Fibroblast of the aortic adventitia (primary cell): ENCODE measurements at regions not wholly inside any gene's neighbourhood (a gene's known extent, or its start where the extent isn't known, plus 50 kb on each side); places are given as distances from the start of the nearest gene placed in this dataset.

Source experiments
- DNase-seq: peaks from one replicate; pipeline ENCODE4 v3.0.0-alpha.2; 2010; ENCODE audit warnings: low read depth
- H3K4me3 ChIP-seq: 2 replicates; pipeline ENCODE4 v1.5.1; 2011; ENCODE audit warnings: low read depth, mild to moderate bottlenecking, control low read depth, low read length, moderate library complexity
- TF ChIP-seq, protein P1 (sequence below): IDR thresholded peaks from 2 replicates; pipeline ENCODE4 v1.5.1; 2011; ENCODE audit warnings: mild to moderate bottlenecking, low read length, control low read depth, inconsistent platforms; ENCODE audit not compliant: insufficient read depth

DNA sequence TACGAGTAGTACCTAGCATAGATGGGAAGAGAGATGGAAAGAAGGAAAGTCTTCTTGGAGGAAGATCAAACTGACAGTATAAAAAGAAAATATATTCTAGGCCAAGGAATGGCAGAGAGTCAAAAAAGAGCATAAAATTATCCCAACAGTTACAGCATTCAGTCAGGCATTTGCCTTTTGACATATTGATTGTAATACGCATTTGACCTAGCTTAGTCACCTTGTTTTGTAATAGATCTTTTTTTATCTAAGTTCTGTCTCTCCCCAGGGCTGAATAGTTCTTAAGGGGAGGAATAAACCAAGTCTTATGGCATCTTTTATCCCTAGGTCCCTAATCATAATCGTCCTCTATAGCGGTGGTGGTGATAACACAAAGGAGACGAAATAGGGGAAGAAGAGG is 657.3 kb upstream of the PIK3C3 start:
- no peak overlapping the region for H3K4me3 ChIP-seq
- DNase-seq: no peak
- TF ChIP-seq, protein P1, sequence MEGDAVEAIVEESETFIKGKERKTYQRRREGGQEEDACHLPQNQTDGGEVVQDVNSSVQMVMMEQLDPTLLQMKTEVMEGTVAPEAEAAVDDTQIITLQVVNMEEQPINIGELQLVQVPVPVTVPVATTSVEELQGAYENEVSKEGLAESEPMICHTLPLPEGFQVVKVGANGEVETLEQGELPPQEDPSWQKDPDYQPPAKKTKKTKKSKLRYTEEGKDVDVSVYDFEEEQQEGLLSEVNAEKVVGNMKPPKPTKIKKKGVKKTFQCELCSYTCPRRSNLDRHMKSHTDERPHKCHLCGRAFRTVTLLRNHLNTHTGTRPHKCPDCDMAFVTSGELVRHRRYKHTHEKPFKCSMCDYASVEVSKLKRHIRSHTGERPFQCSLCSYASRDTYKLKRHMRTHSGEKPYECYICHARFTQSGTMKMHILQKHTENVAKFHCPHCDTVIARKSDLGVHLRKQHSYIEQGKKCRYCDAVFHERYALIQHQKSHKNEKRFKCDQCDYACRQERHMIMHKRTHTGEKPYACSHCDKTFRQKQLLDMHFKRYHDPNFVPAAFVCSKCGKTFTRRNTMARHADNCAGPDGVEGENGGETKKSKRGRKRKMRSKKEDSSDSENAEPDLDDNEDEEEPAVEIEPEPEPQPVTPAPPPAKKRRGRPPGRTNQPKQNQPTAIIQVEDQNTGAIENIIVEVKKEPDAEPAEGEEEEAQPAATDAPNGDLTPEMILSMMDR: no peak

DNA sequence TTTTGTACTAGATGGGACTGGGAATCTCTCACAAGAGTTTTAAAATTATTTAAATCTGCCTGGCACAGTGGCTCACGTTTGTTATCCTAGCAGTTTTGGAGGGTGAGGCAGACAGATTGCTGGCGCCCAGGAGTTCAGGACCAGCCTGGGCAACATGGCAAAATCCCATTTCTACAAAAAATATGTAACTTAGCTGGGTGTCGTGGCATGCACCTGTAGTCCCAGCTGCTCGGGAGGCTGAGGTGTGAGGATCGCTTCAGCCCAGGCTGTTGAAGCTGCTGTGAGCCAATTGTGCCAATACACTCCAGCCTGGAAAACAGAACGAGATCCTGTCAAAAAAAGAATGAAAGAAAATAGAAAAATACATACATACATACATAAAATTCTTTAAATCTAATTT is 685.7 kb upstream of the PIK3C3 start:
- DNase-seq: no peak
- no peak overlapping the region for H3K4me3 ChIP-seq
- TF ChIP-seq, protein P1: no peak

DNA sequence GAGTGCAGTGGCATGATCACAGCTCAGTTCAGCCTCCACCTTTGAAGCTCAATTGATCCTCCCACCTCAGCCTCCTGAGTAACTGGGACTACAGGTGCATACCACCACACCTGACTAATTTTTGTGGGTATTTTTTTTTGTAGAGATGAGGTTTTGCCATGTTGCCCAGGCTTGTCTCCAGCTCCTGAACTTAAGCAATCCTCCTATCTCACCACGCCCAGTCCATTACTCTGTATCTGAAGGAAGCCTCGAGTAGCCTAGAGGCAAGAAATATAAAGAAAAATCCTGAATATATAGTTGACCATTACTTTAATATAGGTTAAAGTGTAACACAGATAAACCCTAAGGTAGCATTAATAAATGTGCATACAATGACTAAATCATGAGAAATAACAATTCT is 686.8 kb upstream of the PIK3C3 start:
- no peak for DNase-seq
- TF ChIP-seq, protein P1: no peak
- no peak overlapping the region for H3K4me3 ChIP-seq

DNA sequence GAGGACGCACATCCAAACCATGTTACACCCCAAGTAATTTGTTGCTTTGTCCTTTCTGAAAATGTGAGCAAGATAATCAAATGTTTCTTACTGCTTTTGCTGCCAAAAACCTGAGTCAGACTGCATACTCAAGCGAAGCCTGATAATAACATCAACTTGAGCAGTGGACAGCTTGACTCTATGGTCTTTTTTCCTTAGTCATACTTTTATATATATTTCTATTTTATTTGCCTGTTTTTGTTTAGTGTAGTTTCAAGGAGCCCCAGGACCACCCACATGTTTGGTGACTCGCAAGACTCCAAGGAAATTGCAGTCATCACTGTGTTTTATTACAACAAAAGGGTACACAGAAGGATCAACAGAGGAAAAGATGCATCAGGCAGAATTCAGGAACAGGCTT is 688.4 kb upstream of the PIK3C3 start:
- H3K4me3 ChIP-seq: no peak overlapping the region
- TF ChIP-seq, protein P1: no peak
- DNase-seq: no peak

DNA sequence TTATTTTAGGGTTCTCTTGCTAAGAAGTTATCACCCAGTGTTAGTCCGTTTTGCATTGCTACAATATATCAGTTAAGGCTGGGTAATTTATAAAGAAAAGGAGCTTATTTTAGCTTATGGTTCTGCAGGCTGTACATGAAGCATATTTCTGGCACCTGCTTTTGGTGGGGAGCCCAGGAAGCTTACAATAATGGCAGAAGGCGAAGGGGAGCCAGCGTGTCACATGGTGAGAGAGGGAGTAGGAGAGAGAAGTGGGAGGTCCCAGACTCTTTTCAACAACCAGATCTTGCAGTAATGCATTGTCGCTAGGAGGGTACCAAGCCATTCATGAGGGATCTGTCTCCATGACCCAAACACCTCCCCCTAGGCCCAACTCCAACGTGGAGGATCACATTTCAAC is 688.8 kb upstream of the PIK3C3 start:
- no peak for DNase-seq
- H3K4me3 ChIP-seq: no peak overlapping the region
- TF ChIP-seq, protein P1: no peak

DNA sequence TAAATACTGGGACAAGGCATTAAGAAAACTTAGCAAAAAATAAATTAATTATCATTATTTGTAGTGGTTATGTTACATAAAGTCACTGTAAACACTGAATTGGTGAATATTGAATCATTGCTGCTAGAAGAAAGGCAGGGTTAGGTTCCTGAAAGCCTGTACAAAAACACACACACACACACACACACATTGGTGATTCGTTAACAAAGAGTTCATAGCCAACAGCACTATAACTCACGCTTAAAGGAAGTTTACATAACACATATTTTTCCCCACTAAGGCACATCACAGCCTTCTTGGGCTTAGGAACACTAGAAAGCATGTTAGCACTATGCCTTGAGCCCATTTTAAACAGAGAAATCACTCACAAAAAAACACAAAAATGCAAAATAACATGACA is 690.0 kb upstream of the PIK3C3 start:
- H3K4me3 ChIP-seq: no peak overlapping the region
- TF ChIP-seq, protein P1: no peak
- DNase-seq: no peak

DNA sequence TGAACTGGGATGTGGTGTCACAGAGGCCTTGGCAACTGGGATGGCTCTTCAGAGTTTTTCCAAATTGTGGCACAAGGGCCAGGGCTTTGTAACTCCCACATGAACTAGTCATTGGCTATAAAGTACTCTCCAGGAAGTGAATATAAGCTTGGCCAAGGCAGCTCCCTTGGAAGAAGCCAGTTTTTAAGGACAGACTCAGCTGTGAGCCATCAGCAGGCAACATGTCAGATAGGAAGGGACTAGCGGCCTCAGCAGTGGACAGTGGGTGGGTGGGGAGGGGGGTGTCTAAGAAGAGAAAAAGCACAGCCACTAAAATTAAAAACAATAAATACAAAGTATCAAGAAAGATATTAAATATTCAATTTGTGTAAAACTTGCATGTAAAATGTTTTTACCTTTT is 691.1 kb upstream of the PIK3C3 start:
- no peak for DNase-seq
- TF ChIP-seq, protein P1: no peak
- no peak overlapping the region for H3K4me3 ChIP-seq
